HEK293 (cell line): ENCODE measurements at regions not wholly inside any gene's neighbourhood (a gene's known extent, or its start where the extent isn't known, plus 50 kb on each side); places are given as distances from the start of the nearest gene placed in this dataset.

Experiments used
- BCL11A ChIP-seq: fragments of 450-650 bp; formaldehyde crosslinking; IDR thresholded peaks from 2 replicates; pipeline ENCODE4 v1.5.1; 2016; ENCODE audit warnings: low read depth, missing biosample characterization, missing genetic modification characterization
- TRIM28 ChIP-seq: IDR thresholded peaks from 2 replicates; pipeline ENCODE4 v1.6.1; 2011; ENCODE audit warnings: low read length, control low read depth, borderline replicate concordance
- YY1 ChIP-seq: fragments of 450-650 bp; formaldehyde crosslinking; IDR thresholded peaks from 2 replicates; pipeline ENCODE4 v1.5.1; 2018; ENCODE audit warnings: missing biosample characterization, missing genetic modification characterization
- ZBTB17 ChIP-seq: fragments of 450-650 bp; formaldehyde crosslinking; IDR thresholded peaks from 2 replicates; pipeline ENCODE4 v1.5.1; 2016; ENCODE audit warnings: missing biosample characterization, missing genetic modification characterization
- ZFP37 ChIP-seq: fragments of 450-650 bp; formaldehyde crosslinking; IDR thresholded peaks from 2 replicates; pipeline ENCODE4 v1.5.1; 2016; ENCODE audit warnings: missing biosample characterization, missing genetic modification characterization
- ZNF10 ChIP-seq: fragments of 450-650 bp; formaldehyde crosslinking; IDR thresholded peaks from 2 replicates; pipeline ENCODE4 v1.5.1; 2017; ENCODE audit warnings: missing biosample characterization, missing genetic modification characterization
- ZNF112 ChIP-seq: fragments of 450-650 bp; formaldehyde crosslinking; IDR thresholded peaks from 2 replicates; pipeline ENCODE4 v1.5.0; 2017; ENCODE audit warnings: missing biosample characterization, missing genetic modification characterization
- ZNF274 ChIP-seq, 2 experiments: fragments of 200-500 bp in 1 of 2; fragments of 450-650 bp in 1 of 2; sonication (Bioruptor generic) in 1 of 2; formaldehyde crosslinking in 1 of 2; IDR thresholded peaks; 2 replicates each; pipeline versions ENCODE4 v1.5.1 to v1.6.1; 2014 to 2016; ENCODE audit warnings: borderline replicate concordance in 1 of 2, inconsistent platforms in 1 of 2, low read length in 1 of 2, missing biosample characterization in 1 of 2, missing genetic modification characterization in 1 of 2
- ZNF558 ChIP-seq: fragments of 450-650 bp; formaldehyde crosslinking; IDR thresholded peaks from 2 replicates; pipeline ENCODE4 v1.5.1; 2016; ENCODE audit warnings: missing biosample characterization, missing genetic modification characterization
- ZNF777 ChIP-seq: fragments of 450-650 bp; formaldehyde crosslinking; IDR thresholded peaks from 2 replicates; pipeline ENCODE4 v1.5.1; 2017; ENCODE audit warnings: missing biosample characterization, missing genetic modification characterization, borderline replicate concordance
- TF ChIP-seq, protein P1 (sequence below): fragments of 450-650 bp; formaldehyde crosslinking; IDR thresholded peaks from 2 replicates; pipeline ENCODE4 v1.5.1; 2016; ENCODE audit warnings: missing biosample characterization, missing genetic modification characterization
- TF ChIP-seq, protein P2 (sequence below): fragments of 450-650 bp; formaldehyde crosslinking; IDR thresholded peaks from 2 replicates; pipeline ENCODE4 v1.5.1; 2016; ENCODE audit warnings: missing biosample characterization, missing genetic modification characterization

GRCh38 chr4:182973941-182974340, 56.8 kb upstream of the DCTD start:
- TF ChIP-seq ZNF777 (tag by site-specific recombination) (no peak), TRIM28 (no peak), BCL11A (tag by site-specific recombination) (no peak), ZFP37 (tag by site-specific recombination) (no peak), ZNF274 (IDR thresholded peaks at IDR 0.05; ENCODE audit: low read length) (no peak), ZNF274 (tag by site-specific recombination; IDR thresholded peaks at IDR 0.05; ENCODE audit: borderline replicate concordance) (no peak), ZNF10 (tag by site-specific recombination) (no peak), YY1 (tag by site-specific recombination) (no peak), ZNF112 (no peak), ZNF558 (tag by site-specific recombination) (no peak), ZBTB17 (tag by site-specific recombination) (no peak)
- TF ChIP-seq, protein P1, sequence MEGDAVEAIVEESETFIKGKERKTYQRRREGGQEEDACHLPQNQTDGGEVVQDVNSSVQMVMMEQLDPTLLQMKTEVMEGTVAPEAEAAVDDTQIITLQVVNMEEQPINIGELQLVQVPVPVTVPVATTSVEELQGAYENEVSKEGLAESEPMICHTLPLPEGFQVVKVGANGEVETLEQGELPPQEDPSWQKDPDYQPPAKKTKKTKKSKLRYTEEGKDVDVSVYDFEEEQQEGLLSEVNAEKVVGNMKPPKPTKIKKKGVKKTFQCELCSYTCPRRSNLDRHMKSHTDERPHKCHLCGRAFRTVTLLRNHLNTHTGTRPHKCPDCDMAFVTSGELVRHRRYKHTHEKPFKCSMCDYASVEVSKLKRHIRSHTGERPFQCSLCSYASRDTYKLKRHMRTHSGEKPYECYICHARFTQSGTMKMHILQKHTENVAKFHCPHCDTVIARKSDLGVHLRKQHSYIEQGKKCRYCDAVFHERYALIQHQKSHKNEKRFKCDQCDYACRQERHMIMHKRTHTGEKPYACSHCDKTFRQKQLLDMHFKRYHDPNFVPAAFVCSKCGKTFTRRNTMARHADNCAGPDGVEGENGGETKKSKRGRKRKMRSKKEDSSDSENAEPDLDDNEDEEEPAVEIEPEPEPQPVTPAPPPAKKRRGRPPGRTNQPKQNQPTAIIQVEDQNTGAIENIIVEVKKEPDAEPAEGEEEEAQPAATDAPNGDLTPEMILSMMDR (tag by site-specific recombination), result no peak
- TF ChIP-seq, protein P2, sequence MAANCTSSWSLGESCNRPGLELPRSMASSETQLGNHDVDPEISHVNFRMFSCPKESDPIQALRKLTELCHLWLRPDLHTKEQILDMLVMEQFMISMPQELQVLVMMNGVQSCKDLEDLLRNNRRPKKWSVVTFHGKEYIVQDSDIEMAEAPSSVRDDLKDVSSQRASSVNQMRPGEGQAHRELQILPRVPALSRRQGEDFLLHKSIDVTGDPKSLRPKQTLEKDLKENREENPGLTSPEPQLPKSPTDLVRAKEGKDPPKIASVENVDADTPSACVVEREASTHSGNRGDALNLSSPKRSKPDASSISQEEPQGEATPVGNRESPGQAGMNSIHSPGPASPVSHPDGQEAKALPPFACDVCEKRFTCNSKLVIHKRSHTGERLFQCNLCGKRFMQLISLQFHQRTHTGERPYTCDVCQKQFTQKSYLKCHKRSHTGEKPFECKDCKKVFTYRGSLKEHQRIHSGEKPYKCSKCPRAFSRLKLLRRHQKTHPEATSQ (tag by site-specific recombination), result no peak
